Hepatocyte (in vitro differentiated cells): ENCODE measurements at regions not wholly inside any gene's neighbourhood (a gene's known extent, or its start where the extent isn't known, plus 50 kb on each side); places are given as distances from the start of the nearest gene placed in this dataset.
"Not testable (repeated sequence)": the region's sequence is repeated elsewhere in the genome, so short reads cannot be mapped to it uniquely, and the experiment has no call there.

ENCODE experiments used
- DNase-seq: peaks from one replicate; pipeline ENCODE4 v3.0.0-alpha.2; 2016; ENCODE audit warnings: low spot score
- H2AFZ ChIP-seq: fragments of 200-600 bp; sonication (generic); 2 replicates; pipeline ENCODE4 v1.6.0; 2016; ENCODE audit warnings: antibody characterized with exemption, mild to moderate bottlenecking
- H3K27ac ChIP-seq: fragments of 200-600 bp; sonication (generic); 2 replicates; pipeline ENCODE4 v1.5.1; 2016; ENCODE audit warnings: mild to moderate bottlenecking
- H3K27me3 ChIP-seq: fragments of 200-600 bp; sonication (generic); 2 replicates; pipeline ENCODE4 v1.6.1; 2016
- H3K36me3 ChIP-seq: fragments of 200-600 bp; sonication (generic); replicated peaks from 2 replicates; pipeline ENCODE4 v1.5.1; 2016; ENCODE audit warnings: low read depth; ENCODE audit not compliant: insufficient read depth
- H3K4me1 ChIP-seq: fragments of 200-600 bp; sonication (generic); 2 replicates; pipeline ENCODE4 v1.5.1; 2016; ENCODE audit warnings: mild to moderate bottlenecking, moderate library complexity; ENCODE audit not compliant: insufficient read depth
- H3K4me2 ChIP-seq: fragments of 200-600 bp; sonication (generic); 2 replicates; pipeline ENCODE4 v1.6.0; 2016
- H3K4me3 ChIP-seq: fragments of 200-600 bp; sonication (generic); 2 replicates; pipeline ENCODE4 v1.5.1; 2016; ENCODE audit warnings: mild to moderate bottlenecking
- H3K79me2 ChIP-seq: fragments of 200-600 bp; sonication (generic); 2 replicates; pipeline ENCODE4 v1.6.0; 2017; ENCODE audit warnings: mild to moderate bottlenecking
- H3K9me2 ChIP-seq: fragments of 200-600 bp; sonication (generic); replicated peaks from 2 replicates; pipeline ENCODE4 v1.6.0; 2017; ENCODE audit warnings: mild to moderate bottlenecking; ENCODE audit not compliant: insufficient read depth
- H3K9me3 ChIP-seq: fragments of 200-600 bp; sonication (generic); 2 replicates; pipeline ENCODE4 v1.5.1; 2016; ENCODE audit warnings: low read depth, mild to moderate bottlenecking
- H4K20me1 ChIP-seq: fragments of 200-600 bp; sonication (generic); 2 replicates; pipeline ENCODE4 v1.6.0; 2016; ENCODE audit warnings: mild to moderate bottlenecking; ENCODE audit not compliant: insufficient read depth, poor library complexity, severe bottlenecking
- CTCF ChIP-seq: fragments of 200-600 bp; sonication (generic); IDR thresholded peaks from 2 replicates; pipeline ENCODE4 v1.5.1; 2016; ENCODE audit warnings: antibody characterized with exemption, mild to moderate bottlenecking; ENCODE audit not compliant: poor library complexity
- EZH2 ChIP-seq: fragments of 200-600 bp; sonication (generic); IDR thresholded peaks from 2 replicates; pipeline ENCODE4 v1.6.1; 2016; ENCODE audit warnings: antibody characterized with exemption, mild to moderate bottlenecking, borderline replicate concordance
- EZH2phosphoT487 ChIP-seq: fragments of 200-600 bp; sonication (generic); IDR thresholded peaks from one replicate; pipeline ENCODE4 v1.6.1; 2018; ENCODE audit warnings: antibody characterized with exemption, mild to moderate bottlenecking, low read depth, moderate library complexity; ENCODE audit not compliant: unreplicated experiment, severe bottlenecking
- WGBS: methylation state at CpG from one replicate; pipeline ENCODE4 v1.1.6; 2016; ENCODE audit warnings: low lambda C conversion rate; ENCODE audit errors: missing lambda C conversion rate; 5-methylcytosine and 5-hydroxymethylcytosine counted together

DNA sequence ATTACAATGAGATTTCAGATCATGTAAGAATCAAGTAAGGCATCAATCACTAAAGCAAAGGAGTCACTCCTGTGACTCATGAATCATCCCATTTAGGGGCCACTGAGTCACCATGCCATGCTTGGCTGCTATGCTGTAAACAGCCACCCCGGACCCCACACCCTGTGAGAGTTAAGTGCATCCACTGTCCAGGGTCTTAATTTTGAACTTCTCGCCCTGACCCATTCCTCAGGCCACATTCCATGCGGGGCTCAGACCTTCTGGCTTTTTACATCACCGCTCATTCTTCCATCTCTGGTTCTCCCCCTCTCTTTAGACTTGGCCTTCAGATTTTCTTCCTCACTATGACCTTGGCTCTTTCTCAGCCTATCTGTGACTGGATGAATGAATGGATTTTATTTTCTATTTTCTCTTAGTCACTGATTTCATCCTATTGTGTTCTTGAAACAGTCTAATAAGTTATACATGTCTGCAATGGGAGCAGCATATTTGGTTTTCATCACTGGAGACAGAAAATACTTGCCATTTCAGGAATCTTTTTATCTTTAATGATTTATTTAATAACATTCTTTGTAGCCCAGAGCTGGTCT, 239.6 kb downstream of the SKIDA1 start:
- Histone ChIP-seq H3K36me3 (no peaks in the 10 kb centered on the region), H3K4me1 (no peaks in the 10 kb centered on the region), H3K4me2 (no peak overlapping the region), H3K9me3 (no peaks in the 10 kb centered on the region), H3K27me3 (no peaks in the 10 kb centered on the region), H3K79me2 (no peaks in the 10 kb centered on the region), H3K9me2 (no peaks in the 10 kb centered on the region), H3K27ac (no peak overlapping the region), H3K4me3 (no peak overlapping the region), H2AFZ (no peak overlapping the region), H4K20me1 (no peaks in the 10 kb centered on the region)
- DNase-seq, result no peak
- 86% methylated on average over 4 of the region's 4 CpGs for WGBS
- TF ChIP-seq EZH2phosphoT487, result no peak
- TF ChIP-seq EZH2, result no peak
- no peak for TF ChIP-seq CTCF

- TF ChIP-seq EZH2phosphoT487 (no peak), EZH2 (no peak), CTCF (no peak)
- no peaks in the 10 kb centered on the region for H3K79me2 ChIP-seq
- no peaks in the 10 kb centered on the region for H3K9me3 ChIP-seq
- H3K9me2 ChIP-seq, result no peaks in the 10 kb centered on the region
- H2AFZ ChIP-seq, result no peak overlapping the region
- no peaks in the 10 kb centered on the region for H3K4me1 ChIP-seq
- no peaks in the 10 kb centered on the region for H3K36me3 ChIP-seq
- no peak overlapping the region for H3K4me3 ChIP-seq
- no peak overlapping the region for H3K4me2 ChIP-seq
- H4K20me1 ChIP-seq, result no peaks in the 10 kb centered on the region
- no peak overlapping the region for H3K27ac ChIP-seq
- no peaks in the 10 kb centered on the region for H3K27me3 ChIP-seq
- 49% methylated on average over 4 of the region's 4 CpGs for whole genome bisulfite sequencing
- no peak for DNase-seq
Observed at GRCh38 chr10:21285207-21285606, 240.3 kb downstream of the SKIDA1 start.

GRCh38 chr10:21284301-21284700, 241.2 kb downstream of the SKIDA1 start:
- H3K9me2 ChIP-seq, result no peaks in the 10 kb centered on the region
- no peak for DNase-seq
- no peaks in the 10 kb centered on the region for H3K79me2 ChIP-seq
- no peak overlapping the region for H3K4me3 ChIP-seq
- no peak for TF ChIP-seq EZH2
- TF ChIP-seq CTCF, result no peak
- no peak overlapping the region for H3K27ac ChIP-seq
- no peaks in the 10 kb centered on the region for H4K20me1 ChIP-seq
- H2AFZ ChIP-seq, result no peak overlapping the region
- no peak overlapping the region for H3K4me2 ChIP-seq
- H3K4me1 ChIP-seq, result no peaks in the 10 kb centered on the region
- no peaks in the 10 kb centered on the region for H3K36me3 ChIP-seq
- 69% methylated on average over 2 of the region's 2 CpGs for WGBS
- H3K27me3 ChIP-seq, result no peaks in the 10 kb centered on the region
- H3K9me3 ChIP-seq, result no peaks in the 10 kb centered on the region

GRCh38 chr10:21283053-21283452, 242.4 kb downstream of the SKIDA1 start:
- not testable (repeated sequence) for H3K27ac ChIP-seq, H3K9me2 ChIP-seq, DNase-seq, H3K4me2 ChIP-seq, H3K36me3 ChIP-seq, H3K4me1 ChIP-seq, H3K9me3 ChIP-seq, H2AFZ ChIP-seq, H4K20me1 ChIP-seq, H3K4me3 ChIP-seq, H3K79me2 ChIP-seq, H3K27me3 ChIP-seq
- WGBS, result 85% methylated on average over 6 of the region's 6 CpGs
